H9 (cell line): ENCODE measurements at regions not wholly inside any gene's neighbourhood (a gene's known extent, or its start where the extent isn't known, plus 50 kb on each side); places are given as distances from the start of the nearest gene placed in this dataset.
"Not testable (repeated sequence)": the region's sequence is repeated elsewhere in the genome, so short reads cannot be mapped to it uniquely, and the experiment has no call there.

Source experiments
- DNase-seq: peaks from one replicate; pipeline ENCODE4 v3.0.0-alpha.2; 2017
- H2AFZ ChIP-seq: one replicate; pipeline ENCODE4 v1.6.1; 2013; ENCODE audit warnings: mild to moderate bottlenecking, low read length, control low read depth, moderate library complexity
- H2AK5ac ChIP-seq: 2 replicates; pipeline ENCODE4 v1.6.1; 2013; ENCODE audit warnings: low read length, control low read depth, mixed read lengths; ENCODE audit not compliant: insufficient read length
- H2BK120ac ChIP-seq: one replicate; pipeline ENCODE4 v1.6.1; 2013; ENCODE audit warnings: low read depth, mild to moderate bottlenecking, low read length, control low read depth, inconsistent platforms; ENCODE audit not compliant: poor library complexity, severe bottlenecking
- H2BK12ac ChIP-seq: 2 replicates; pipeline ENCODE4 v1.6.1; 2013; ENCODE audit warnings: low read length, control low read depth, mixed read lengths, low read depth; ENCODE audit not compliant: insufficient read length
- H2BK15ac ChIP-seq: 2 replicates; pipeline ENCODE4 v1.6.1; 2013; ENCODE audit warnings: low read depth, low read length, control low read depth
- H2BK20ac ChIP-seq: one replicate; pipeline ENCODE4 v1.6.1; 2013; ENCODE audit warnings: low read depth, mild to moderate bottlenecking, low read length, control low read depth, inconsistent platforms; ENCODE audit not compliant: poor library complexity, severe bottlenecking
- H2BK5ac ChIP-seq: 2 replicates; pipeline ENCODE4 v1.6.1; 2013; ENCODE audit warnings: low read length, control low read depth, mixed read lengths; ENCODE audit not compliant: insufficient read length
- H3K14ac ChIP-seq: 2 replicates; pipeline ENCODE4 v1.6.1; 2013; ENCODE audit warnings: low read length, control low read depth; ENCODE audit not compliant: insufficient read depth
- H3K18ac ChIP-seq: 2 replicates; pipeline ENCODE4 v1.6.1; 2013; ENCODE audit warnings: low read depth, mild to moderate bottlenecking, mixed read lengths, low read length, control low read depth; ENCODE audit not compliant: insufficient read length
- H3K23ac ChIP-seq: 2 replicates; pipeline ENCODE4 v1.6.1; 2013; ENCODE audit warnings: low read length, control low read depth, mixed read lengths, low read depth; ENCODE audit not compliant: insufficient read length
- H3K23me2 ChIP-seq: 2 replicates; pipeline ENCODE4 v1.6.1; 2013; ENCODE audit warnings: low read depth, mild to moderate bottlenecking, mixed read lengths, low read length, control low read depth; ENCODE audit not compliant: insufficient read length, poor library complexity, severe bottlenecking
- H3K27ac ChIP-seq: 2 replicates; pipeline ENCODE4 v1.5.1; 2013; ENCODE audit warnings: low read length, control low read depth, mixed read lengths, low read depth; ENCODE audit not compliant: insufficient read length
- H3K27me3 ChIP-seq: 2 replicates; pipeline ENCODE4 v1.6.1; 2013; ENCODE audit warnings: low read length, control low read depth, inconsistent platforms; ENCODE audit not compliant: insufficient read depth
- H3K4ac ChIP-seq: 2 replicates; pipeline ENCODE4 v1.6.1; 2013; ENCODE audit warnings: low read depth, mild to moderate bottlenecking, control low read depth, inconsistent platforms, low read length, moderate library complexity
- H3K4me1 ChIP-seq: 2 replicates; pipeline ENCODE4 v1.6.1; 2013; ENCODE audit warnings: low read length, control low read depth, inconsistent platforms; ENCODE audit not compliant: insufficient read depth
- H3K4me2 ChIP-seq: 2 replicates; pipeline ENCODE4 v1.6.1; 2013; ENCODE audit warnings: low read length, control low read depth, mixed read lengths; ENCODE audit not compliant: insufficient read length, insufficient read depth
- H3K56ac ChIP-seq: 2 replicates; pipeline ENCODE4 v1.6.1; 2013; ENCODE audit warnings: low read depth, mild to moderate bottlenecking, mixed read lengths, low read length, control low read depth; ENCODE audit not compliant: insufficient read length
- H3K79me1 ChIP-seq: 2 replicates; pipeline ENCODE4 v1.6.1; 2013; ENCODE audit warnings: low read depth, mild to moderate bottlenecking, moderate library complexity, low read length, control low read depth, inconsistent platforms; ENCODE audit not compliant: insufficient read depth, poor library complexity, severe bottlenecking
- H3K79me2 ChIP-seq: 2 replicates; pipeline ENCODE4 v1.6.1; 2013; ENCODE audit warnings: low read length, control low read depth, inconsistent platforms; ENCODE audit not compliant: insufficient read depth
- H3K9ac ChIP-seq: 2 replicates; pipeline ENCODE4 v1.6.1; 2013; ENCODE audit warnings: low read length, control low read depth, mixed read lengths; ENCODE audit not compliant: insufficient read length; ENCODE audit errors: extremely low read depth
- H3K9me3 ChIP-seq: one replicate; pipeline ENCODE4 v1.6.1; 2013; ENCODE audit warnings: low read depth, low read length, inconsistent platforms; ENCODE audit not compliant: control insufficient read depth
- H3T11ph ChIP-seq: one replicate; pipeline ENCODE4 v1.6.1; 2013; ENCODE audit warnings: mild to moderate bottlenecking, low read length, control low read depth, inconsistent platforms
- H4K20me1 ChIP-seq: one replicate; pipeline ENCODE4 v1.6.1; 2013; ENCODE audit not compliant: control insufficient read depth, insufficient read length, insufficient read depth
- H4K5ac ChIP-seq: 2 replicates; pipeline ENCODE4 v1.6.1; 2013; ENCODE audit warnings: low read depth, mild to moderate bottlenecking, mixed read lengths, low read length, control low read depth; ENCODE audit not compliant: insufficient read length
- H4K8ac ChIP-seq: replicated peaks from 2 replicates; pipeline ENCODE4 v1.6.1; 2013; ENCODE audit warnings: low read length, control low read depth, mixed read lengths, low read depth; ENCODE audit not compliant: insufficient read length
- H4K91ac ChIP-seq: 2 replicates; pipeline ENCODE4 v1.6.1; 2013; ENCODE audit warnings: low read depth, mild to moderate bottlenecking, moderate library complexity, mixed read lengths, low read length, control low read depth; ENCODE audit not compliant: insufficient read length
- H3K27ac Mint-ChIP-seq, 3 experiments: 2 replicates in 2 of 3; 3 replicates in 1 of 3; pipeline ENCODE4 v1.8.0; 2020 to 2021; ENCODE audit warnings: mixed read lengths in 3 of 3, mild to moderate bottlenecking in 1 of 3, moderate library complexity in 1 of 3
- H3K27me3 Mint-ChIP-seq: 2 replicates; pipeline ENCODE4 v1.8.0; 2021; ENCODE audit warnings: low read depth, mild to moderate bottlenecking, moderate library complexity, mixed read lengths
- H3K36me3 Mint-ChIP-seq, 3 experiments: 2 replicates in 2 of 3; 3 replicates in 1 of 3; pipeline ENCODE4 v1.8.0; 2020 to 2021; ENCODE audit warnings: low read depth in 3 of 3, mixed read lengths in 3 of 3; ENCODE audit not compliant: insufficient read depth in 1 of 3
- H3K4me1 Mint-ChIP-seq, 2 experiments: 2 replicates each; pipeline ENCODE4 v1.8.0; 2020; ENCODE audit warnings: mixed read lengths in 2 of 2
- H3K4me3 Mint-ChIP-seq, 2 experiments: 2 replicates in 1 of 2; 3 replicates in 1 of 2; pipeline ENCODE4 v1.8.0; 2020 to 2021; ENCODE audit warnings: mild to moderate bottlenecking in 2 of 2, mixed read lengths in 2 of 2, moderate library complexity in 1 of 2
- H3K9me3 Mint-ChIP-seq, 2 experiments: 2 replicates in 1 of 2; 3 replicates in 1 of 2; pipeline ENCODE4 v1.8.0; 2020; ENCODE audit warnings: mild to moderate bottlenecking in 2 of 2, mixed read lengths in 2 of 2, moderate library complexity in 1 of 2
- WGBS: extraction: QIAGEN DNeasy Blood & Tissue Kit; methylation state at CpG from one replicate; pipeline ENCODE4 v1.1.7; 2013; ENCODE audit warnings: missing lambda C conversion rate, low lambda C conversion rate, mixed read lengths; ENCODE audit not compliant: insufficient read length; ENCODE audit errors: extremely low coverage; 5-methylcytosine and 5-hydroxymethylcytosine counted together
- TF ChIP-seq, protein P1 (sequence below): fragments of 200-600 bp; sonication (generic); conservative IDR thresholded peaks from 3 replicates; pipeline ENCODE4 v1.8.0; 2021; ENCODE audit warnings: antibody characterized with exemption, mild to moderate bottlenecking

DNA sequence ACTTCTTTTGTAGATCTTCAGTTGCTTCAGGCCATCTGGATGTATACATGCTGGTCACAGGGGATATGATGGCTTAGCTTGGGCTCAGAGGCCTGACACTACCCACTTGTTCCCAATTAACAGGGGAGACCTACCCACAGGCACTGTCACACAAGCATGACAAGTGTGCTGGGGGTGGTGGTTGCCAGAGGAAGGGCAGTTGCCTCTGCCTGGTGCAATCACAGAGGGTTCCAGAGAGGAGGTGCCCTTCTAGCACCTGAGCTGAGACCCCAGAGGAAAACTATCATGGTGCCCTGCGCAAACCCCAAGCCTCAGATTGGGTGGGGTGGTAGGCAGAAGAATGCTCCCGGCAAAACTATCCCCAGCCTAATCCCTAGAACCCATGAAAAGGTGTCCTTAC, 65.6 kb upstream of the NANOS1 start:
- Histone ChIP-seq H3K79me1 (no peaks in the 10 kb centered on the region), H3K4me2 (no peak overlapping the region), H4K91ac (no peak overlapping the region), H3K9me3 (no peaks in the 10 kb centered on the region), H3K23me2 (no peaks in the 10 kb centered on the region), H3K27ac (no peak overlapping the region), H2AK5ac (no peak overlapping the region), H4K20me1 (no peaks in the 10 kb centered on the region), H2BK5ac (no peak overlapping the region), H3T11ph (no peak overlapping the region), H2BK20ac (no peak overlapping the region), H3K23ac (no peak overlapping the region), H2BK12ac (no peak overlapping the region), H2BK120ac (no peak overlapping the region), H3K56ac (no peak overlapping the region), H3K18ac (no peak overlapping the region), H2BK15ac (no peak overlapping the region), H3K4ac (no peak overlapping the region), H3K79me2 (no peaks in the 10 kb centered on the region), H4K8ac (no peak overlapping the region), H3K9ac (no peak overlapping the region), H3K14ac (no peak overlapping the region), H4K5ac (no peak overlapping the region), H3K27me3 (no peaks in the 10 kb centered on the region), H3K4me1 (no peaks in the 10 kb centered on the region), H2AFZ (no peak overlapping the region)
- no peaks in the 10 kb centered on the region for H3K36me3 Mint-ChIP-seq
- peaks cover 10 to 14% of the 10 kb centered on the region in 2 experiments for H3K4me1 Mint-ChIP-seq
- H3K27ac Mint-ChIP-seq = no peak overlapping the region
- no peaks in the 10 kb centered on the region; a peak in 1 of 5 replicates for H3K9me3 Mint-ChIP-seq
- H3K27me3 Mint-ChIP-seq = peaks cover 1% of the 10 kb centered on the region; the same call in 1 of the 2 replicates
- TF ChIP-seq, protein P1, sequence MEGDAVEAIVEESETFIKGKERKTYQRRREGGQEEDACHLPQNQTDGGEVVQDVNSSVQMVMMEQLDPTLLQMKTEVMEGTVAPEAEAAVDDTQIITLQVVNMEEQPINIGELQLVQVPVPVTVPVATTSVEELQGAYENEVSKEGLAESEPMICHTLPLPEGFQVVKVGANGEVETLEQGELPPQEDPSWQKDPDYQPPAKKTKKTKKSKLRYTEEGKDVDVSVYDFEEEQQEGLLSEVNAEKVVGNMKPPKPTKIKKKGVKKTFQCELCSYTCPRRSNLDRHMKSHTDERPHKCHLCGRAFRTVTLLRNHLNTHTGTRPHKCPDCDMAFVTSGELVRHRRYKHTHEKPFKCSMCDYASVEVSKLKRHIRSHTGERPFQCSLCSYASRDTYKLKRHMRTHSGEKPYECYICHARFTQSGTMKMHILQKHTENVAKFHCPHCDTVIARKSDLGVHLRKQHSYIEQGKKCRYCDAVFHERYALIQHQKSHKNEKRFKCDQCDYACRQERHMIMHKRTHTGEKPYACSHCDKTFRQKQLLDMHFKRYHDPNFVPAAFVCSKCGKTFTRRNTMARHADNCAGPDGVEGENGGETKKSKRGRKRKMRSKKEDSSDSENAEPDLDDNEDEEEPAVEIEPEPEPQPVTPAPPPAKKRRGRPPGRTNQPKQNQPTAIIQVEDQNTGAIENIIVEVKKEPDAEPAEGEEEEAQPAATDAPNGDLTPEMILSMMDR = no peak
- WGBS = no CpG with 5 or more reads among the region's 2 CpGs
- peak; percentile 8 for DNase-seq
- H3K4me3 Mint-ChIP-seq = no peak overlapping the region

DNA sequence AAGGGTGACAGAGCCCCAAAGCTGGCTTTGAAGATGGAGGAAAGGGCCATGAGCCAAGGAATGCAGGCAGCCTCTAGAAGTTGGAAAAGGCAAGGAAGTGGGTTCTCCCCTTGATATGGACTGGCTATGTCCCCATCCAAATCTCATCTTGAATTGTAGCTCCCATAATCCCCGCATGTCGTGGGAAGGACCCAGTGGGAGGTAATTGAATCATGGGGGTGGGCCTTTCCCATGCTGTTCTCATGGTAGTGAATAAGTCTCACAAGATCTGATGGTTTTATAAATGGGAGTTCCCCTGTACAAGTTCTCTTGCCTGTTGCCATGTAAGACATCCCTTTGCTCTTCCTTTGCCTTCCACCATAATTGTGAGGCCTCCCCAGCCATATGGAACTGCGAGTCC, 65.0 kb upstream of the NANOS1 start:
- not testable (repeated sequence) for H3K79me2 ChIP-seq, H3K4ac ChIP-seq, H4K8ac ChIP-seq, H3K9me3 Mint-ChIP-seq, H3K4me1 Mint-ChIP-seq, H4K5ac ChIP-seq, H2BK120ac ChIP-seq, H3K14ac ChIP-seq, H4K91ac ChIP-seq, H4K20me1 ChIP-seq, H3K4me1 ChIP-seq, H3K27me3 ChIP-seq, H3K4me3 Mint-ChIP-seq, H2BK20ac ChIP-seq, H3K23ac ChIP-seq, H3K56ac ChIP-seq, H2BK5ac ChIP-seq, H2AFZ ChIP-seq, H3K9ac ChIP-seq, H3K27me3 Mint-ChIP-seq, H3K4me2 ChIP-seq, H2BK12ac ChIP-seq, H2AK5ac ChIP-seq, H3K9me3 ChIP-seq, H3K36me3 Mint-ChIP-seq, H3K79me1 ChIP-seq, H3K18ac ChIP-seq, H3K27ac Mint-ChIP-seq, H3K27ac ChIP-seq, H3T11ph ChIP-seq, H3K23me2 ChIP-seq, H2BK15ac ChIP-seq
- peak; percentile 8 for DNase-seq
- no CpG with 5 or more reads among the region's 3 CpGs for WGBS
